Ascending aorta (tissue), 2 donors: ENCODE measurements at regions not wholly inside any gene's neighbourhood (a gene's known extent, or its start where the extent isn't known, plus 50 kb on each side); places are given as distances from the start of the nearest gene placed in this dataset.

ENCODE experiments used
- DNase-seq, 2 donors: peaks; one replicate each; pipeline ENCODE4 v3.0.0-alpha.2; 2019; ENCODE audit warnings: low spot score in 2 of 2
- H3K27ac ChIP-seq, 2 donors: fragments of 200-600 bp; sonication (generic); one replicate each; pipeline ENCODE4 v1.5.1; 2016 to 2017; ENCODE audit warnings: mild to moderate bottlenecking in 1 of 2
- H3K27me3 ChIP-seq: fragments of 200-600 bp; sonication (generic); one replicate; pipeline ENCODE4 v1.5.1; 2017
- H3K36me3 ChIP-seq, 2 donors: fragments of 200-600 bp; sonication (generic); one replicate each; pipeline ENCODE4 v1.5.1; 2016
- H3K4me1 ChIP-seq, 2 donors: fragments of 200-600 bp; sonication (generic); one replicate each; pipeline ENCODE4 v1.5.1; 2016 to 2017; ENCODE audit warnings: mild to moderate bottlenecking in 1 of 2
- H3K4me3 ChIP-seq, 2 donors: fragments of 200-600 bp; sonication (generic); one replicate each; pipeline ENCODE4 v1.5.1; 2016 to 2017; ENCODE audit warnings: mild to moderate bottlenecking in 1 of 2
- H3K9me3 ChIP-seq, 2 donors: fragments of 200-600 bp; sonication (generic); one replicate each; pipeline ENCODE4 v1.5.1; 2016
- intact Hi-C: fragments of 100-400 bp; cut with DNase I; formaldehyde crosslinking; loops from one replicate; pipeline ENCODE4 v1.15.1; 2023
- TF ChIP-seq, protein P1 (sequence below), 3 experiments: fragments of 200-600 bp in 2 of 3; fragments of 450-650 bp in 1 of 3; sonication (generic) in 2 of 3; IDR thresholded peaks; one replicate each; pipeline ENCODE4 v1.5.1; 2016 to 2019; ENCODE audit warnings: antibody characterized with exemption in 3 of 3, mild to moderate bottlenecking in 1 of 3, moderate library complexity in 1 of 3

DNA sequence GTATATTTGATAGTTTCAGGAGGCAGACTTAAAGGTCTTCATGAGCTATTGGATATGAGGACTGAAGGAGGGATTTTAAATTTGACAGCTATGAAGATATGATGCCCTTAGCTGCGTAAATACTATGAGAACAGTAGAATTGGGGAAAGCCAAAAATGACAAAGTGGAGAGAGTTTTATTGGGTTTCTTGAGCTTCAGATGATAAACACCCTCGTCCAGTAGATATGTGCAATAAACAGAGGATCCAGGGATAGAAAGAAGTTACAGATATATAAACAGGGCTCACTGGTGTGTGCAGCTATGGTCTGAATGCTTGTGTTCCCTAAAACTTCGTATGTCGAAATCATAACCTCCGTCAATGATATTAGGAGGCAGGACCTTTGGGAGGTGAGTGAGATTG, 131.3 kb downstream of the INHBA start:
- no peak overlapping the region for H3K27ac ChIP-seq
- no peaks in the 10 kb centered on the region for H3K36me3 ChIP-seq
- H3K9me3 ChIP-seq: no peaks in the 10 kb centered on the region
- intact Hi-C loops: loop anchor here (5.0 kb wide), 1 partner anchor 121 kb away; no protein-coding TSS in a partner anchor
- TF ChIP-seq, protein P1, sequence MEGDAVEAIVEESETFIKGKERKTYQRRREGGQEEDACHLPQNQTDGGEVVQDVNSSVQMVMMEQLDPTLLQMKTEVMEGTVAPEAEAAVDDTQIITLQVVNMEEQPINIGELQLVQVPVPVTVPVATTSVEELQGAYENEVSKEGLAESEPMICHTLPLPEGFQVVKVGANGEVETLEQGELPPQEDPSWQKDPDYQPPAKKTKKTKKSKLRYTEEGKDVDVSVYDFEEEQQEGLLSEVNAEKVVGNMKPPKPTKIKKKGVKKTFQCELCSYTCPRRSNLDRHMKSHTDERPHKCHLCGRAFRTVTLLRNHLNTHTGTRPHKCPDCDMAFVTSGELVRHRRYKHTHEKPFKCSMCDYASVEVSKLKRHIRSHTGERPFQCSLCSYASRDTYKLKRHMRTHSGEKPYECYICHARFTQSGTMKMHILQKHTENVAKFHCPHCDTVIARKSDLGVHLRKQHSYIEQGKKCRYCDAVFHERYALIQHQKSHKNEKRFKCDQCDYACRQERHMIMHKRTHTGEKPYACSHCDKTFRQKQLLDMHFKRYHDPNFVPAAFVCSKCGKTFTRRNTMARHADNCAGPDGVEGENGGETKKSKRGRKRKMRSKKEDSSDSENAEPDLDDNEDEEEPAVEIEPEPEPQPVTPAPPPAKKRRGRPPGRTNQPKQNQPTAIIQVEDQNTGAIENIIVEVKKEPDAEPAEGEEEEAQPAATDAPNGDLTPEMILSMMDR (IDR thresholded peaks at IDR 0.05): no peak
- H3K4me3 ChIP-seq: no peak overlapping the region
- no peaks in the 10 kb centered on the region for H3K27me3 ChIP-seq
- peaks cover 0 to 22% of the 10 kb centered on the region in 2 donors for H3K4me1 ChIP-seq
- DNase-seq: no peak

DNA sequence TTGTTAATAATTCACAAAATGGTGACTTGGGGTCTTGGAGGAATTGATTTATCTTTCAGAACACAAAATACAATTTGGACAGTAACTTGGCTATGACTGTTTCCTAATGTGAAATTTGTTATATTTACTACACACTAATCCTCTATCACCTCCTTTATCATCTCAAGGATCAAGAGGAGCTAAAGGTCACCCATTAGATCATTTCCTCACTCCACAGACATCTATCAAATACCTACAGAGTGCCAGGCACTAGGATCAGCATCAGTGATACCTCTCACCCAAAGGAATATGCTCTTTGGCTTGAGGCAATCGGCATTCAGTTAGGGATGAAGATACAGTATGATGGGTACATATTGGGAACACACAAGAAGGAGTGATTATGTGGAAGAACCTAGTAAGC, 132.1 kb downstream of the INHBA start:
- H3K27me3 ChIP-seq: no peaks in the 10 kb centered on the region
- TF ChIP-seq, protein P1 (IDR thresholded peaks at IDR 0.05): no peak
- no peak overlapping the region for H3K4me3 ChIP-seq
- peaks cover 0 to 22% of the 10 kb centered on the region in 2 donors for H3K4me1 ChIP-seq
- H3K27ac ChIP-seq: no peak overlapping the region
- DNase-seq: no peak
- no peaks in the 10 kb centered on the region for H3K9me3 ChIP-seq
- no peaks in the 10 kb centered on the region for H3K36me3 ChIP-seq
- intact Hi-C loops: loop anchor here (5.0 kb wide), 1 partner anchor 122 kb away; no protein-coding TSS in a partner anchor

DNA sequence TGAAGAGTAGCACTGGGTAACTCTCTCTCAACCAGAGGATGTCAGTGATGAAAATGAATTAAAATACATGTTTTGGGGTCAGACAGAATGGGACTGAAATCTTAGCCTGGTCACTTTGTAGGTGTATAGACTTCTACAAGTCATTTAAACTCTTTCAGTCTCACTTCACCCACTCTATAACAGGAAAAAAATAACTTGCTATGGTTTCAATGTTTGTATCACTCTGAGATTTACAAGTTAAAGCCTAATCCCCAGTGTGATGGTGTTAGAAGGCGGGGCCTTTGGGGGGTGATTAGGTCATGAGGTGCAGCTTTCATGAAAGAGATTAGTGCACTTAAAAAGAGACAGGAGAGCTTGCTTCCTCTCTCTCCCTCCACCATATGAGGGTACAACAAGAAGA, 134.8 kb downstream of the INHBA start:
- no peak overlapping the region for H3K4me3 ChIP-seq
- peaks cover 0 to 16% of the 10 kb centered on the region in 2 donors for H3K4me1 ChIP-seq
- no peaks in the 10 kb centered on the region for H3K9me3 ChIP-seq
- DNase-seq: no peak
- TF ChIP-seq, protein P1 (IDR thresholded peaks at IDR 0.05): no peak
- intact Hi-C loops: no loop called here
- no peaks in the 10 kb centered on the region for H3K36me3 ChIP-seq
- H3K27me3 ChIP-seq: no peaks in the 10 kb centered on the region
- peak overlapping the region in 1 of 2 donors; percentile 24 for H3K27ac ChIP-seq

DNA sequence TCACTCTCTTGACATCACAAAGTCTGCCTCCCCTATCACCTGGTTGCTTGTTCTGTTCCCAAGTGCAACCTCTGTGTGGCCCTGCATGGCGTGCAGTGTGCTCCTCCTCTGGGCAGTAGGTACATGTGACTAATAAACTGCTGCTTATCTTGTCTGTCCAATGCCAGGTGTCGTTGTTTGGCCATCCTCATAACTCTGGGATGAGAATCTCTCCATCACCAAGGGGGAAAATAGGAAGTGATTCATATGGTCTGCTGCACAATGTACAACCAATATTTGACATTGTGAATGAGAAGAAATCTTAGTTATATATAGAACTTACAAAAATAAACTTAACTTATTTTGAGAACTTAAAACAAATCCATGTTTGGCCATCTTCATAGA, 135.2 kb downstream of the INHBA start:
- Histone ChIP-seq H3K9me3 (no peaks in the 10 kb centered on the region), H3K4me1 (peaks cover 0 to 14% of the 10 kb centered on the region in 2 donors), H3K36me3 (no peaks in the 10 kb centered on the region), H3K4me3 (no peak overlapping the region), H3K27me3 (no peaks in the 10 kb centered on the region), H3K27ac (no peak overlapping the region)
- intact Hi-C loops: no loop called here
- no peak for DNase-seq
- TF ChIP-seq, protein P1 (IDR thresholded peaks at IDR 0.05): no peak

DNA sequence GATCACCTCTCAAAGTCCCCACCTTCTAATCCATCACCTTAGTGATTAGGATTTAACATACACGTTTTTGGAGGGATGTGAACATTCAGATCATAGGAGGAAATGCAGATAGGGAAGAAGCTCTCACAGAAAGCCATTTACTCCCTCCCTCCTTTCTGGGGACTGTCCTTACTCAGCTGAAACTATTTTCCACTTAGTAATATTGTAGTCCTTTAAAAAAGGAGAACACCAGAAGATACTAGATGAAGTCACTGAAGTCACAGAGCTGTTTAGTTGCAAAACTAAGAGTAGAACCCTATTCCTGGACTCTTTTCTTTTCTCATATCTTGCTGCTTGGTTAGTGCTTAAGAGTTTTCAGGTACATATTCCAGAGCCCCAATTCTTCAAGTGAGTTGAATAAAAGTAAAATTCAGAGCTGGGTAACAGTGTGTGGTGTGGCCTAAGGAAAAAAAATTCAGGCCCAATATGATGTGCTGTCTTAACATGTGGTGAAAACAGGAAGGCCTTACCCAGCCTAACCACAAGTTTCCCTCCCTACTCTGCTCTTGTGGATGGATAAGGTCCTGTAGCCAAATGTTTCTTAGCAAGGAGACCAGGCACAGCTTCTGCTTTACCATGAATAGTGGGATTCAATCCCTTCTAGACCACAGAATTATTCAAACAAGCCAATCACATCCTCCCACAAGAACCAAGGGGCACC, 135.7 kb downstream of the INHBA start:
- Histone ChIP-seq H3K4me3 (no peak overlapping the region), H3K27me3 (no peaks in the 10 kb centered on the region), H3K9me3 (no peaks in the 10 kb centered on the region), H3K36me3 (no peaks in the 10 kb centered on the region), H3K27ac (no peak overlapping the region), H3K4me1 (peaks cover 0 to 14% of the 10 kb centered on the region in 2 donors)
- no peak for DNase-seq
- intact Hi-C loops: no loop called here
- TF ChIP-seq, protein P1 (IDR thresholded peaks at IDR 0.05): no peak
